Prostate gland (tissue), 2 donors: ENCODE measurements at regions not wholly inside any gene's neighbourhood (a gene's known extent, or its start where the extent isn't known, plus 50 kb on each side); places are given as distances from the start of the nearest gene placed in this dataset.

ENCODE experiments used
- DNase-seq: peaks from one replicate; pipeline ENCODE4 v3.0.0-alpha.2; 2019; ENCODE audit warnings: low spot score
- H3K27ac ChIP-seq, 2 donors: fragments of 200-600 bp; sonication (generic); 2 replicates each; pipeline ENCODE4 v1.5.1; 2017 to 2019
- H3K27me3 ChIP-seq: fragments of 200-600 bp; sonication (generic); replicated peaks from 2 replicates; pipeline ENCODE4 v1.5.1; 2019; ENCODE audit not compliant: insufficient read depth
- H3K36me3 ChIP-seq, 2 donors: fragments of 200-600 bp; sonication (generic); 1 replicate in 1 of 2; 2 replicates in 1 of 2; pipeline versions ENCODE4 v1.5.1 to v1.8.1; 2017 to 2019
- H3K4me1 ChIP-seq: fragments of 200-600 bp; sonication (generic); replicated peaks from 2 replicates; pipeline ENCODE4 v1.5.1; 2019
- H3K4me3 ChIP-seq, 2 donors: fragments of 200-600 bp; sonication (generic); 2 replicates each; pipeline ENCODE4 v1.5.1; 2017 to 2019
- H3K9me3 ChIP-seq: fragments of 200-600 bp; sonication (generic); 2 replicates; pipeline ENCODE4 v1.5.1; 2017
- POLR2A ChIP-seq: fragments of 450-650 bp; IDR thresholded peaks from one replicate; pipeline ENCODE4 v1.6.1; 2016; ENCODE audit warnings: antibody characterized with exemption, mild to moderate bottlenecking
- POLR2AphosphoS5 ChIP-seq: sonication (generic); formaldehyde crosslinking; IDR thresholded peaks from one replicate; pipeline ENCODE4 v1.6.1; 2017; ENCODE audit warnings: antibody characterized with exemption
- WGBS: methylation state at CpG from one replicate; pipeline ENCODE4 v1.1.5; 2018; 5-methylcytosine and 5-hydroxymethylcytosine counted together
- intact Hi-C: fragments of 100-400 bp; cut with DNase I; formaldehyde crosslinking; loops from one replicate; pipeline ENCODE4 v1.14.2; 2022
- TF ChIP-seq, protein P1 (sequence below), 4 experiments: fragments of 200-600 bp in 2 of 4; fragments of 450-650 bp in 2 of 4; sonication (generic) in 2 of 4; IDR thresholded peaks; 1 replicate in 3 of 4; 2 replicates in 1 of 4; pipeline ENCODE4 v1.5.1; 2016 to 2019; ENCODE audit warnings: antibody characterized with exemption in 4 of 4, mild to moderate bottlenecking in 2 of 4, moderate library complexity in 2 of 4

DNA sequence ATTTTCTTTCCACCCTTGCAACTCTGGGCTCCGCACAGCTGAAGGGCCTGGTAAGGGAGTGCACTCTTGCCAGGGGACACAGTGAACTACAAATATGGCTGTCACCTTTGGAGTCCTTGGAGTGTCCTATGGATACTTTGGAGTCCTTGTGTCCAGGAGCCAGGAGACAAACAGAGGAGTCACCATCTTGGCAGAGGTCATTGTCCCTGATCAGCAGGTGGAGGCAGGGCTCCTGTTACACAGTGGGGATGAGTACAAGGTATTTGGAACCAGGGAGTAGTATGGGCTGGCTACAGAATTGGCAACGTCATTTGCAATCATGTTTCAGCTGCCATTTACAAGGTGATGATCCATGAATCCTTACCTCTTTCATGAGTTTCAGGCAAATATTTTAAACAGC lies 132.5 kb downstream of the FAM161A start:
- intact Hi-C loops = no loop called here
- no peak for DNase-seq
- 81% methylated on average over 2 of the region's 2 CpGs for WGBS
- Histone ChIP-seq H3K27ac (no peak overlapping the region), H3K36me3 (no peaks in the 10 kb centered on the region), H3K4me1 (no peaks in the 10 kb centered on the region), H3K9me3 (no peaks in the 10 kb centered on the region), H3K4me3 (no peak overlapping the region), H3K27me3 (no peaks in the 10 kb centered on the region)
- TF ChIP-seq POLR2A (no peak), POLR2AphosphoS5 (no peak)
- TF ChIP-seq, protein P1, sequence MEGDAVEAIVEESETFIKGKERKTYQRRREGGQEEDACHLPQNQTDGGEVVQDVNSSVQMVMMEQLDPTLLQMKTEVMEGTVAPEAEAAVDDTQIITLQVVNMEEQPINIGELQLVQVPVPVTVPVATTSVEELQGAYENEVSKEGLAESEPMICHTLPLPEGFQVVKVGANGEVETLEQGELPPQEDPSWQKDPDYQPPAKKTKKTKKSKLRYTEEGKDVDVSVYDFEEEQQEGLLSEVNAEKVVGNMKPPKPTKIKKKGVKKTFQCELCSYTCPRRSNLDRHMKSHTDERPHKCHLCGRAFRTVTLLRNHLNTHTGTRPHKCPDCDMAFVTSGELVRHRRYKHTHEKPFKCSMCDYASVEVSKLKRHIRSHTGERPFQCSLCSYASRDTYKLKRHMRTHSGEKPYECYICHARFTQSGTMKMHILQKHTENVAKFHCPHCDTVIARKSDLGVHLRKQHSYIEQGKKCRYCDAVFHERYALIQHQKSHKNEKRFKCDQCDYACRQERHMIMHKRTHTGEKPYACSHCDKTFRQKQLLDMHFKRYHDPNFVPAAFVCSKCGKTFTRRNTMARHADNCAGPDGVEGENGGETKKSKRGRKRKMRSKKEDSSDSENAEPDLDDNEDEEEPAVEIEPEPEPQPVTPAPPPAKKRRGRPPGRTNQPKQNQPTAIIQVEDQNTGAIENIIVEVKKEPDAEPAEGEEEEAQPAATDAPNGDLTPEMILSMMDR (IDR thresholded peaks at IDR 0.05) = no peak

DNA sequence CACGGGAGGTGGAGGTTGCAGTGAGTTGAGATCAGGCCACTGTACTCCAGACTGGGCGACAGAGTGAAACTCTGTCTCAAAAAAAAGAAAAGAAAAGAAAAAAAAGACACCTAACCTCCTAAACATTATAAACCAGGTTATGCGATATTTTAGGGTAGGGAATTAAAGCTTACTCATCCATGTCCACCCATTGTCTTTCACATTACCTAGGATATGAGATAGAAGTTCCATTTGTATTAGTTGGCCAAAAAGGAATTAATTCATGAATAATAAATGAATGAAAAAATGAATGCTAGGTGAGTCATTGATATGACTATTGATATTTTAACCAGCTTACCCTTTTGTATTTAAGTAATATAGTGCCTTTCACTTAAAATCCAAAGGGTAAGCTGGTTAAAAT lies 132.9 kb downstream of the FAM161A start:
- Histone ChIP-seq H3K4me1 (no peaks in the 10 kb centered on the region), H3K9me3 (no peaks in the 10 kb centered on the region), H3K36me3 (no peaks in the 10 kb centered on the region), H3K4me3 (no peak overlapping the region), H3K27me3 (no peaks in the 10 kb centered on the region), H3K27ac (no peak overlapping the region)
- 94% methylated on average over 3 of the region's 3 CpGs for WGBS
- TF ChIP-seq, protein P1 (IDR thresholded peaks at IDR 0.05) = no peak
- TF ChIP-seq POLR2AphosphoS5 = no peak
- no peak for TF ChIP-seq POLR2A
- intact Hi-C loops = no loop called here
- no peak for DNase-seq

- Histone ChIP-seq H3K9me3 (no peaks in the 10 kb centered on the region), H3K36me3 (no peaks in the 10 kb centered on the region), H3K27ac (no peak overlapping the region), H3K4me1 (no peaks in the 10 kb centered on the region), H3K4me3 (no peak overlapping the region), H3K27me3 (no peaks in the 10 kb centered on the region)
- no peak for TF ChIP-seq POLR2A
- TF ChIP-seq, protein P1 (IDR thresholded peaks at IDR 0.05) = no peak
- TF ChIP-seq POLR2AphosphoS5 = no peak
- 98% methylated on average over 5 of the region's 5 CpGs for WGBS
- intact Hi-C loops = no loop called here
- no peak for DNase-seq
Measured at GRCh38 chr2:61718965-61719364, 134.9 kb downstream of the FAM161A start.

GRCh38 chr2:61715506-61715905 lies 138.4 kb downstream of the FAM161A start:
- Histone ChIP-seq H3K27me3 (no peaks in the 10 kb centered on the region), H3K27ac (no peak overlapping the region), H3K9me3 (no peaks in the 10 kb centered on the region), H3K36me3 (no peaks in the 10 kb centered on the region), H3K4me3 (no peak overlapping the region), H3K4me1 (no peaks in the 10 kb centered on the region)
- DNase-seq = no peak
- intact Hi-C loops = no loop called here
- TF ChIP-seq, protein P1 (IDR thresholded peaks at IDR 0.05) = no peak
- TF ChIP-seq POLR2AphosphoS5 (no peak), POLR2A (no peak)
- 94% methylated on average over 2 of the region's 2 CpGs for WGBS

DNA sequence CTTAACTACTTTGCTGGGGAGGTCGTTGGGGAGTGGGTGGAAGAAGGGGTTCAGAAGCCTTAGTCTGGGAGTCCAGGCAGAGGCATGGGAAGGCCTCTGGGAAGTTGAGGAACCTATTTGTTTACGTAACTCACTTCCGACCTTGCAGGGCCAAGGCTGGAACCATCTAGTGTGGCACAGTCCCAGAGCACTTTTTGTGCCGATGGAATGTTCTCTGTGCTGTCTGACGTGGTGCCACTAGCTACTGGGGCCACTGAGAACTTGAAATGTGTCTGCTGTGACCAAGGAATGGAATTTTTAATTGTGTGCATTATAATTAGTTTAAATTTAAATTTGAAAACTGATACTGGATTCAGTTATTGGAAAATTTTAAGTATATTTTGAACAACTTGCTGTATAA lies 139.7 kb downstream of the FAM161A start:
- Histone ChIP-seq H3K9me3 (no peaks in the 10 kb centered on the region), H3K4me1 (no peaks in the 10 kb centered on the region), H3K36me3 (no peaks in the 10 kb centered on the region), H3K4me3 (no peak overlapping the region), H3K27me3 (no peaks in the 10 kb centered on the region), H3K27ac (no peak overlapping the region)
- intact Hi-C loops = no loop called here
- WGBS = 72% methylated on average over 5 of the region's 5 CpGs
- TF ChIP-seq, protein P1 (IDR thresholded peaks at IDR 0.05) = no peak
- no peak for TF ChIP-seq POLR2AphosphoS5
- no peak for TF ChIP-seq POLR2A
- DNase-seq = no peak
